Right cardiac atrium (tissue), 5 donors: ENCODE measurements at regions not wholly inside any gene's neighbourhood (a gene's known extent, or its start where the extent isn't known, plus 50 kb on each side); places are given as distances from the start of the nearest gene placed in this dataset.
A peak's percentile ranks its signal among the peaks of the same experiment; 100 is the strongest.

Experiments
- ATAC-seq, 2 donors: fragments of 200-7000 bp; cut with Tn5 transposase; one replicate each; pipeline versions ENCODE4 v1.8.0 to v1.9.1; 2020; ENCODE audit warnings: moderate library complexity in 2 of 2, mild to moderate bottlenecking in 1 of 2
- DNase-seq, 3 donors: peaks; one replicate each; pipeline ENCODE4 v3.0.0-alpha.2; 2020
- H3K27ac ChIP-seq: one replicate; pipeline ENCODE4 v1.5.1; 2013; ENCODE audit warnings: mild to moderate bottlenecking, low read length, control low read depth, moderate library complexity
- H3K27me3 ChIP-seq: one replicate; pipeline ENCODE4 v1.6.1; 2013; ENCODE audit not compliant: control insufficient read depth, insufficient read depth
- H3K4me1 ChIP-seq: one replicate; pipeline ENCODE4 v1.6.1; 2013; ENCODE audit warnings: low read length; ENCODE audit not compliant: control insufficient read depth, insufficient read depth
- H3K4me3 ChIP-seq: one replicate; pipeline ENCODE4 v1.5.1; 2013; ENCODE audit warnings: low read length, control low read depth
- H3K9me3 ChIP-seq: one replicate; pipeline ENCODE4 v1.6.1; 2013; ENCODE audit warnings: low read length; ENCODE audit not compliant: control insufficient read depth
- WGBS: extraction: QIAGEN DNeasy Blood & Tissue Kit; methylation state at CpG from one replicate; pipeline ENCODE4 v1.1.7; 2013; 5-methylcytosine and 5-hydroxymethylcytosine counted together
- intact Hi-C, 4 donors: fragments of 100-400 bp; cut with DNase I; formaldehyde crosslinking; loops; one replicate each; pipeline versions ENCODE4 v1.11.0 to v1.14.0; 2022 to 2023
- donor health status: healthy with polysubstance abuse.
- donor health status: DM: no; HTN: yes; CAD: no.
- donor health status: DM: no; HTN: no; CAD: no.
- donor health status: DM: no; HTN: yes; CAD: no; lungs with severe emphysema.
- donor health status: DM: yes; HTN: yes; CAD: no.

GRCh38 chr5:168041583-168041982 is 249.9 kb upstream of the WWC1 start:
- no peak overlapping the region for H3K4me3 ChIP-seq
- ATAC-seq = no peak
- WGBS = 61% methylated on average over 2 of the region's 2 CpGs

GRCh38 chr5:168042284-168043068 is 249.0 kb upstream of the WWC1 start:
- 53% methylated on average over 12 of the region's 12 CpGs for WGBS
- Histone ChIP-seq H3K27me3 (no peaks in the 10 kb centered on the region), H3K4me3 (no peak overlapping the region), H3K4me1 (no peaks in the 10 kb centered on the region), H3K27ac (no peak overlapping the region), H3K9me3 (no peaks in the 10 kb centered on the region)
- ATAC-seq = no peak
- intact Hi-C loops = loop anchor here in 1 of 4 donors (10.0 kb wide), 1 partner anchor 318 kb away; no protein-coding TSS in a partner anchor
- DNase-seq = no peak

More at GRCh38 chr5:168041583-168041982, 249.9 kb upstream of the WWC1 start:
- Histone ChIP-seq H3K27ac (no peak overlapping the region), H3K9me3 (no peaks in the 10 kb centered on the region), H3K4me1 (no peaks in the 10 kb centered on the region), H3K27me3 (no peaks in the 10 kb centered on the region)
- intact Hi-C loops = loop anchor here in 1 of 4 donors (10.0 kb wide), 1 partner anchor 317 kb away; no protein-coding TSS in a partner anchor
- no peak for DNase-seq

DNA sequence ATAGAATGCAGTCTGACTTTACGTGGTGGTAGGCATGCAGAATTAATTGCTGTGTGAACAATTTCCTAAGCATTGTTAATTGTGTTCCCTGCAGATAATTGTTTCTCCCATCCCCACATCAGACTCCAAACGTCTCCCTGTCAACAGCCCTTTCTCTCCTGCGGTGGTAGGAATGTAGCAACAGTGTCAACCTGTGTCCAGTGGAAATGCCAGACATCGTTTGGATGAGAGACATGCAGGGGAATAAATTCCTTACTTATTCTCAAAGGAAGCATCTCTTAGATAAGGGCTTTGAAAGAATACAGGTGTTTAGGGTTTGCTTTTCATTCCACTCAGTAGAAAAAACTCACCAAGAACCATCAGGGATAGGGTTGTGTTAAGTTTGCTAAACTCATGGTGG is 245.3 kb upstream of the WWC1 start:
- Histone ChIP-seq H3K9me3 (no peaks in the 10 kb centered on the region), H3K27me3 (no peaks in the 10 kb centered on the region), H3K4me3 (no peak overlapping the region), H3K4me1 (no peaks in the 10 kb centered on the region), H3K27ac (no peak overlapping the region)
- DNase-seq (no peak), ATAC-seq (no peak)
- intact Hi-C loops = loop anchor here in 1 of 4 donors (10.0 kb wide), 1 partner anchor 321 kb away; no protein-coding TSS in a partner anchor
- WGBS = 32% methylated on average over 4 of the region's 4 CpGs

- H3K9me3 ChIP-seq = no peaks in the 10 kb centered on the region
- no peak overlapping the region for H3K27ac ChIP-seq
- intact Hi-C loops = loop anchor here in 1 of 4 donors (10.0 kb wide), 1 partner anchor 322 kb away; no protein-coding TSS in a partner anchor
- ATAC-seq (peak; percentile 74 to 76), DNase-seq (no peak)
- H3K4me1 ChIP-seq = no peaks in the 10 kb centered on the region
- H3K4me3 ChIP-seq = no peak overlapping the region
- WGBS = 40% methylated on average over 11 of the region's 11 CpGs
- no peaks in the 10 kb centered on the region for H3K27me3 ChIP-seq
Observed at GRCh38 chr5:168047043-168047668, 244.3 kb upstream of the WWC1 start.

DNA sequence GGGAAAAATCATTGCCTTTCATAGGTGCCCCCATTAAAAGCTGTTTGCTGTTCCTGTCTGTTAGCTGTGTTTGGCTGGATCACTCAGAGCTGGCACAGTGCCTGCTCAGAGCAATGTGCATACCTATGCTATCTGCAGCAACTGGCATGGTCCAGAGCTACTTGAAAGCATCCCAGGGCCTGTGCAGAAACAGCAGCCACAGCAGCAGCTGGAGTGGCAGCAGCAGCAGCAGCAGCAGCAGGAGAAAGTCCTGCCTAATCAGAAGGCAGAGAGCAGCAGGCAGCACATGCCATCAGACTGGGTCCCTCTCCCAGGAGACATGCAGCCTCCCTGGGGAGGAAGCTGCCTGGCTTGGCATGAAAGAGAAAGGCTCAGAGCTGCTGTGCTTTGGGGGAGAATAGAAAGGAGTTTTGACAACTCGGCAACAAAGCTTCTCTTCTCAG is 243.8 kb upstream of the WWC1 start:
- 44% methylated on average over 1 of the region's 1 CpG for WGBS
- DNase-seq (peak; percentile 31 to 79 (median 76)), ATAC-seq (peak; percentile 82 to 89)
- no peak overlapping the region for H3K27ac ChIP-seq
- intact Hi-C loops = loop anchor here in 1 of 4 donors (10.0 kb wide), 1 partner anchor 323 kb away; no protein-coding TSS in a partner anchor
- no peaks in the 10 kb centered on the region for H3K27me3 ChIP-seq
- H3K4me3 ChIP-seq = no peak overlapping the region
- no peaks in the 10 kb centered on the region for H3K4me1 ChIP-seq
- H3K9me3 ChIP-seq = no peaks in the 10 kb centered on the region

DNA sequence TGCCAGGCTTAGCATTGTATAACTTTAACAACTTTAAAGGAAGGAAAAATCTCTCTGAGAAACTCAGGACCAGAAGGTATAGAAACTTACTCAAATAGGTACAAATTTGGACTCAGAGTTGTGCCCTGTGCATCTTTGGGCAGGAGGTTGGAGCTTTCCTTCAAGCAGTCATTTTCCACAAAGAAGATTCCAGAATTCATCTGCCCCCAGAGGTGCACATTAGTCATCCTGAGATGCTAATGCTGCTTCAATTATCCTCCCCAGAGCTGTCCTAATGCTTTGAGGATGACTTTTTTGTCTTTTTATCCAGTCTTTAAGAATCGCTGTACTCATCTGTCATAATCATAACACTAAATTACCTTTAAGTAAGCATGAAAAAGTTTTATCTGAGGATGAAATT is 243.0 kb upstream of the WWC1 start:
- Histone ChIP-seq H3K4me1 (no peaks in the 10 kb centered on the region), H3K9me3 (no peaks in the 10 kb centered on the region), H3K4me3 (no peak overlapping the region), H3K27me3 (no peaks in the 10 kb centered on the region), H3K27ac (no peak overlapping the region)
- ATAC-seq = no peak
- 86% methylated on average over 1 of the region's 1 CpG for WGBS
- no peak for DNase-seq
- intact Hi-C loops = loop anchor here in 1 of 4 donors (10.0 kb wide), 1 partner anchor 324 kb away; no protein-coding TSS in a partner anchor

GRCh38 chr5:168052686-168053085 is 238.8 kb upstream of the WWC1 start:
- Histone ChIP-seq H3K4me3 (no peak overlapping the region), H3K4me1 (no peaks in the 10 kb centered on the region), H3K27ac (no peak overlapping the region), H3K27me3 (no peaks in the 10 kb centered on the region), H3K9me3 (no peaks in the 10 kb centered on the region)
- 81% methylated on average over 4 of the region's 4 CpGs for WGBS
- ATAC-seq (no peak), DNase-seq (no peak)
- intact Hi-C loops = no loop called here

DNA sequence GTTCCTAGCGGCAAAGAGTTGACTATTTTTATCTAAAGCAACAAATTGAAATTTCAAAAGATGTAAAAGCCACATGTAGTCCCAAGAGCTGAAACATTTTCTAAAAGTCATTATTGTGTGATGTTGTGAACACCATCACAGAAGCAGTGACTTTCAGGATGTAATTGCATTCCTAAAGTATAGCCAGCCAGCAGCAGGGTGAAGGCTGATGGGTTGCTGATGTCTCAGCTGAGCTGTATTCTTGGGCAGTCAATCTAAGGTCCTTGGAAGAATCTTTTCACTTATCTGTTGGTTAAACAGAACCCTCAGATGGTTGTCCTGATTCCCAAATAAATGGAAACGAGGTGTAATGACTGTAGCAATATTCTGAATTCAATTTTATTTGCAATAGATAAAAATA is 237.4 kb upstream of the WWC1 start:
- WGBS = 67% methylated on average over 2 of the region's 2 CpGs
- ATAC-seq = no peak

DNA sequence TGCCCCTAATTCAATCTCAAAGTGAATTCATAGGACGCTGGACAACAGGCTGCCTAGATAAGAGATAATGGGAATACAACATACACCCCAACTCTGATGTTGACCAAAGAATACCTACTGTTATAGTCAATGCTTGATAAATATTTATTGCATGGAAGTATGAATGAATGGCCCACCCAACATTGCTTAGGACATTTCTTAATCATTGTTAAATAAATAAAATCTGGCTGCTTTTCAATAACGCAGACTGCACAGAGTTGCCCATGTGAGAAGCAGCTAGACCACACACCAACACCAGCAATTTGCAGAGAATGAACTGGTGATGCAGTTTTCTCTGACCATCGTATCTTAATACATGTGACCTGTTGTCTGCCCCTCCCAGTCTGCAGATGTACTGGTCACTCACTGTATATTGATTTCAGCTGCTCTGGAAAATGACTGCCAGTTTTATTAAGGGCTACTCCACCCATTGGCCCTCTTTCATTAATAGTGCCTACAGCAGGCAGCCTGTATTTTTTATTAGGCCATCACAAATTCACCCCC is 236.2 kb upstream of the WWC1 start:
- Histone ChIP-seq H3K27me3 (no peaks in the 10 kb centered on the region), H3K4me1 (no peaks in the 10 kb centered on the region), H3K27ac (no peak overlapping the region), H3K4me3 (no peak overlapping the region), H3K9me3 (no peaks in the 10 kb centered on the region)
- WGBS = 79% methylated on average over 3 of the region's 3 CpGs
- no peak for ATAC-seq
- no peak for DNase-seq
- intact Hi-C loops = no loop called here

More for the DNA sequence above, 237.4 kb upstream of the WWC1 start:
- intact Hi-C loops = no loop called here
- Histone ChIP-seq H3K4me1 (no peaks in the 10 kb centered on the region), H3K27me3 (no peaks in the 10 kb centered on the region), H3K27ac (no peak overlapping the region), H3K4me3 (no peak overlapping the region), H3K9me3 (no peaks in the 10 kb centered on the region)
- no peak for DNase-seq

DNA sequence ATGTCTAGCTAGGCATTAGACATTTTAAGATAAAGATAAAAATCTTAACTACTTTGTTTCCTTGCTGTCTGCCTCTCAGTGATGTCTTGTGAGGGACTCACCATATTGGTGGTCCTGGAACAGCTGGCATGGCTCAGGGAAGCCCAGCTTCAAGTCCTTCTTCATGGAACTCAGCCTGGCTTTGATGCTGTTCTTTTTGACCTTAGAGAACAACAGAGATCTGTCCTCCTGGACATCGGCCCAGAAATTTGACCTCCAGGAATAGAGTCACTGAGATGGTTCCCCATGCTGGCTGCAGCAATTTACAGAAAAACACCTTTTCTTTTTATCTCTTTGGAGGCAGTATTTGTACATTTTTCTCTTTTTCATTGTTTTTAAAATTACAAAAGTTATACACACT is 235.5 kb upstream of the WWC1 start:
- H3K9me3 ChIP-seq = no peaks in the 10 kb centered on the region
- no peak overlapping the region for H3K4me3 ChIP-seq
- DNase-seq (peak in 1 of 3 donors; percentile 23), ATAC-seq (peak; percentile 39 to 46)
- H3K27me3 ChIP-seq = no peaks in the 10 kb centered on the region
- intact Hi-C loops = no loop called here
- H3K27ac ChIP-seq = no peak overlapping the region
- H3K4me1 ChIP-seq = no peaks in the 10 kb centered on the region
- 31% methylated on average over 1 of the region's 1 CpG for WGBS
